T-helper 2 cell treated with Interferon-gamma antibody and Interleukin-4, amounts not matched to agents 100 ng/mL and 5 ng/mL, for 36 hours (primary cell): ENCODE measurements at regions not wholly inside any gene's neighbourhood (a gene's known extent, or its start where the extent isn't known, plus 50 kb on each side); places are given as distances from the start of the nearest gene placed in this dataset.
"Not testable (repeated sequence)": the region's sequence is repeated elsewhere in the genome, so short reads cannot be mapped to it uniquely, and the experiment has no call there.

Source experiments
- intact Hi-C: fragments of 100-400 bp; cut with micrococcal nuclease; formaldehyde crosslinking; loops from one replicate; pipeline ENCODE4 v1.15.1; 2023

DNA sequence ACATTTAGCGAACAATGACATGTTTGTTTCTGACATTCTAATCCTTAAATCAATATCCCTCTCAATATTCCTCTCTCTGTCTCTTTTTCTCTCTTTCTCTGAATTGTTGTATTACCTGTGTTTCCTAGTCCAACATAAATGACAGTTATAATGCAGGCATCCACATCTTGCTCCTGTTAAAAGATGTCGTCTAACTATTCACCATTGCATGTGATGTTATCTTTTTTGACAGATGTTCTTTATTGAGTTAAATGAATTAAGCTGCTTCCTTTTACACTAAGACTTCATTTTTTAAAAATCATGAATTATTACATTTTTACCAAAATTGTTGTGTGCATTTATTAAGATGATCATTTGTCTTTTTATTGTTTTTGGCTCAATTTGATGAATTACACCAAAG is 527.5 kb downstream of the PRR16 start:
- intact Hi-C loops = no loop called here

- intact Hi-C loops = no loop called here
Measured at GRCh38 chr5:120994112-120994511, 530.0 kb downstream of the PRR16 start.

- intact Hi-C loops = no loop called here
Measured at GRCh38 chr5:120999550-120999949, 535.5 kb downstream of the PRR16 start.

DNA sequence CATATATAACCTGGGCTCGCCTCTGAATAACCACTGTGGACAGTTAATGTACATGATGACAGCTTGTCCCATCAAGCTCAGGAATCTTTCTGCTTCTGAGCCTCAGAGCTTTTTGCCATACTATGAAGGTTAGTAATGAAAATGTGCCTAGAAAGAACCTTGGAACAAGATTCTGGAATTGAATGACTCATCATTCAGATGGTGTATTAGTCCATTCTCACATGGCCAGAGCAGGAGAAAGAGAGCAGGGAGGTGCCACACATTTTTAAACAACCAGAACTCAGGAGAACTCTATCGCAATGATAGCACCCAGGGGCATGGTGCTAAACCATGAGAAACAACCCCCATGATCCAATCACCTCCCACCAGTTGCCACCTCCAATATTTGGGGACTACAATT is 542.1 kb downstream of the PRR16 start:
- intact Hi-C loops = no loop called here

- intact Hi-C loops = no loop called here
Measured at GRCh38 chr5:121008041-121008440, 543.9 kb downstream of the PRR16 start.

DNA sequence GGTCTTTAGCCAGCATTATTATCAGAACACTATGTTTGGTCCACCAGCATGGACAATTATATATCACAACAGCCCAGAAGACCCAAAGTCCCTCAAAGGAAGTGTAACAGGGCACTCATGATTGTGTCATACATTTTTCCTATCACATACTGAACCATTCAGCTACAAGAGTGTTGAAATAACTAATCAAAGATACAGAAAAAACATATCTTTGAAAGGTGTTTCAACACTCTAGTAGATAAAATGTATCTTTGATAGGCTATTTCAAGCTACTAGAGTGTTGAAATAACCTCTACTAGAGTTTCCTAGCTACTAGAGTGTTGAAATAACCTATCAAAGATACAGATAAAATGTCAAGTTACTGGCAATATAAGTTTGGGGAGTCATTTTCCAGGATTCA is 545.0 kb downstream of the PRR16 start:
- intact Hi-C loops = no loop called here

- intact Hi-C loops = no loop called here
Measured at GRCh38 chr5:121018004-121018403, 553.9 kb downstream of the PRR16 start.

DNA sequence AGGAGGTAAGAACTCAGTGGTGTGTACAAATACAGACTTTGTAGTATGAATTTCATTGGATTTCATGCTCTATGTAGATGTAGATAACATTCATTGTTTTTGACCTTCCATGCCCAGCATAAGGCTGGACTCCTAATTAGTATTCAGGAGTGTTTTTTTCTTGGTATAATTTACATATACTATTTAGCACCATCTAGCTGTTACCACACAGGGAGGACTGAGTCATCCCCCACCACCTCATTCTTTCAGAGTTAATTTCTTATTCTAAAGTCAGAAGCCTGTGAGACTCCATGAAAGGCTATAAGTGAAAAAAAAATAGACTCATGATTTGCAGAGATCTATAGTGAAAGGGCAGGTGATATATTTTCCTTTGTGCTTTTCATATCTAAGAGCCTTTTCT is 555.0 kb downstream of the PRR16 start:
- intact Hi-C loops = no loop called here

GRCh38 chr5:121019734-121020133 is 555.6 kb downstream of the PRR16 start:
- intact Hi-C loops = no loop called here

DNA sequence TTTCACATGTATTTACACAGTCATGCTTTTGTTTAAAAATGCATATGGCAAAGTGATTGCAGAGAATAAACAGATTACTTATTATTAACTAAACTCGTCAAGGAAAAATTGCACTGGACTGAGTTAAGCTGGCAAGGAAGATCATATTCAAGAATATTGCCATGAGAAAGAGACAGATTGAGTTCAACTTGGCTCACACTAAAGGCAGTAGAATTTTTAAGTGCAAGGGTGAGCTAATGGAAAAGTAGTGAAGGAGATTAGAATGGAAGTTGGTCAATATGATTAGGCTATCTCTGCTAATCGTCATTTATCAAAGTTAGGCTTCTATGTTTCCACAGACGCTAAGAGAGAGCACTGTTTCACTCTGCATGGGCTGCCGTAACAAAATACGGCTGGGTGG is 557.6 kb downstream of the PRR16 start:
- intact Hi-C loops = no loop called here

DNA sequence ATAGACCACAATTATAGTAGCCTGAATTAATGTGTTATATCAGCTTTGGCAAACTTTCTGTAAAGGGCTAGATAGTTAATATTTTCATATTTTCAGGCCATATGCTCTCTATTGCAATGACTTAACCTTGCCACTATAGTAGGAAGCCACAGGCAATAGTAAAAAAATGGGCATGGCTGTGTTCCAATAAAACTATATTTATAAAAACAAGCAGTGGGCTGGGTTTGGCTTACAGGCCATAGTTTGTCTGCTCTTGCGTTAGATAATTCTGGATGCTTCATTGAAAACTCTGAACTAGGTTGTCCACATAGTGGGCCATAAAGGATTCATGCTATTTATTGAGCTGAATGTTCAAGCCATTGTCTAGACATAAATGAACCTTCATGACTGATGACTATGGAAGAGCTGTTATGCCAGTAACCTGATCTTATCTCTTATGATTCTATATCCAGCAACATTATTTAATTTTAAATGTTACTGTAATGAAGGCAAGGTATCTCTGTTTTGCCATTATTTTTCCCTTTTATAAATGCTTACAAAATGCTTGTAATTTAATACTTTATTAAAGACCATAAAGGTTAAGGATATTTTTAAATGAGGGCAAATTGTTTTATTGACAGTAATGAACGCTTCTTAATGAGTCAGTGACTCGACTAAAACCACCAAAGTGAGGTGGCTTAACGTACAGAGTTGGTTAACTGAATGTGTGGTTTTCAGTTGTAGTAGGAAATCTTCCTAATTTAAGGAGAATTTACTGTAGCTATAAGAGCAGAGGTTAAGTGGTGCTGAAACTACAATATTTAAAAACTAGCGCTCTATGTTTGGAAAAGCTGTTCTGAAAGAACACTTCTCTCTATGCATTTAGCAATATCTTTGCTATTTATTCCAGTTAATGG is 560.6 kb downstream of the PRR16 start:
- intact Hi-C loops = no loop called here

- intact Hi-C loops = no loop called here
Measured at GRCh38 chr5:121025671-121026070, 561.6 kb downstream of the PRR16 start.

- intact Hi-C loops = no loop called here
Measured at GRCh38 chr5:121027636-121028035, 563.5 kb downstream of the PRR16 start.

DNA sequence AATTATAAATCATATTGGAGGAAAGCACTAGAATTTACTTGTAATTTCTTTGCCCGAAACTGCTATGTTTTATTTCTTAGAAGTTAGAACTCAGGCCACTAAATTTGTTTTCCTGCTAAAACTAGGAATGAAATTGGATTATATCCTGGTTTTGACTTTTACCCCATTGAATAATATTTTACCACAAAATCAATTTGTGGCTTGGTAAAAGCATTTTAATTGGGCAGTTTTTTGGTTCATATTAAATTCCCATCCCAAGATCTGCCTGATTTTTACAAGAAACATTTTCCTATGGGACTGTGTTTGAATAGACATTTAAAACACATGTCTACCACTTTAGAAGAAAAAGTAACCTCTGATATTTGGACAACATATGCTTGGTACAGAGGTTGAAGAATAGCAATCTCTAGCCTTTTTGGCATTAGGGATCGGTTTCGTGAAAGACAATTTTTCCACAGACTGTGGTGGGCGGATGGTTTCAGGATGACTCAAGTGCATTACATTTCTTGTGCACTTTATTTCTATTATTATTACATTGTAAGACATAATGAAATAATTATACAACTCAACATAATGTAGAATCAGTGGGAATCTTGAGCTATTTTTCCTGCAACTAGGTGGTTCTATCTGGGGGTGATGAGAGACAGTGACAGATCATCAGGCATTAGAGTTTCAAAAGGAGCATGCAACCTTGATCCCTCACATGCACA is 565.6 kb downstream of the PRR16 start:
- intact Hi-C loops = no loop called here

- intact Hi-C loops = no loop called here
Measured at GRCh38 chr5:121031491-121031890, 567.4 kb downstream of the PRR16 start.

DNA sequence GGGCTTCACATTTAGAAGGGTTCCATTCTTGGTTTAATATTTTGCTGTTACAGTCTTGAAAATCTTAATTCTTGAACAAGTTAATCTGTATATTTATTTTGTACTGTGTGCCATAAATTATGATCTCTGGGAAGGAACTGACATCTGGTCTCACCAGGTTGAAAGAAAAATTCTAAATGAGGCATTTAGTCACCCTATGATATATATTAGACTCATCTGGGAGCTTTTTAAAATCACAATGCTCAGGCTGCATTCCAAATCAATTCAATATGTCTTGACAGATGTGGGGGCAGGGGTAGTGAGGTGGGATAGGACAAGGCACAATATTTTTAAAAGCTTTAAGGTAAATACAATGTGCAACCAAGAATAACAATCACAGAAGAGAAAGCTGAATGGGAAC is 569.2 kb downstream of the PRR16 start:
- intact Hi-C loops = no loop called here

- intact Hi-C loops = no loop called here
Measured at GRCh38 chr5:121038438-121038837, 574.3 kb downstream of the PRR16 start.

DNA sequence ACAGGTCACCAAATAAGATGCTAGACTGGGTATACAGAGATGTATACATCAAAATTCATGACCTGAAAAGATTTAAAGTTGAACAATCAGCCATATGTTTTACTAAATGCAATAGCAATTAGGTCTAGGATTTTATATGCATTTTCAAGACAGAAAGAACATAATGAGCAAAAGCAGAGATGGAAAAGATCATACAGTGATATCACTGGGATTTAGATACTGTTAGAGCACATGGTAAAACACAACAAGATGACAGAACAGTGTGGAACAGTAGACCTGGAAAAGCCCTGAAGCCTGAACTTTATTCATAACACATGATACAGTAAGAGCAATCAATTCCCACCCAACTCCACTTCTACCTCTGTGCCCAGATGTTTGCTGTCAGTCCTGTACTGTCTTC is 585.9 kb downstream of the PRR16 start:
- intact Hi-C loops = no loop called here

- intact Hi-C loops = no loop called here
Measured at GRCh38 chr5:121053055-121053985, 589.2 kb downstream of the PRR16 start.

GRCh38 chr5:121055586-121055985 is 591.5 kb downstream of the PRR16 start:
- intact Hi-C loops = no loop called here

GRCh38 chr5:121064241-121064640 is 600.1 kb downstream of the PRR16 start:
- intact Hi-C loops = not testable (repeated sequence)

GRCh38 chr5:121086671-121087070 is 622.6 kb downstream of the PRR16 start:
- intact Hi-C loops = no loop called here
